Cardiac muscle cell (in vitro differentiated cells and primary cell): ENCODE measurements at regions not wholly inside any gene's neighbourhood (a gene's known extent, or its start where the extent isn't known, plus 50 kb on each side); places are given as distances from the start of the nearest gene placed in this dataset.
"Not testable (repeated sequence)": the region's sequence is repeated elsewhere in the genome, so short reads cannot be mapped to it uniquely, and the experiment has no call there.

ENCODE experiments used
- DNase-seq, 2 donors: peaks; one replicate each; pipeline versions ENCODE4 v3.0.0 to v3.0.0-alpha.2; 2010 to 2017; ENCODE audit warnings: low read depth in 1 of 2, low spot score in 1 of 2
- H3K27ac ChIP-seq: fragments of 200-600 bp; sonication (generic); 2 replicates; pipeline ENCODE4 v1.5.1; 2016
- H3K27me3 ChIP-seq: fragments of 200-600 bp; sonication (generic); 2 replicates; pipeline ENCODE4 v1.6.0; 2016; ENCODE audit warnings: control low read depth
- H3K36me3 ChIP-seq: fragments of 200-600 bp; sonication (generic); 2 replicates; pipeline ENCODE4 v1.5.1; 2016; ENCODE audit warnings: control low read depth
- H3K4me1 ChIP-seq: fragments of 200-600 bp; sonication (generic); 2 replicates; pipeline ENCODE4 v1.8.1; 2017; ENCODE audit warnings: low read depth, mild to moderate bottlenecking, mixed run types
- H3K4me3 ChIP-seq: fragments of 200-600 bp; sonication (generic); 2 replicates; pipeline ENCODE4 v1.5.1; 2016; ENCODE audit warnings: mild to moderate bottlenecking
- H3K9me3 ChIP-seq: fragments of 200-600 bp; sonication (generic); 2 replicates; pipeline ENCODE4 v1.5.1; 2017; ENCODE audit warnings: low read depth, mild to moderate bottlenecking, control low read depth
- CTCF ChIP-seq: IDR thresholded peaks from 2 replicates; pipeline ENCODE4 v1.5.1; 2012; ENCODE audit warnings: low read depth, mild to moderate bottlenecking, low read length

DNA sequence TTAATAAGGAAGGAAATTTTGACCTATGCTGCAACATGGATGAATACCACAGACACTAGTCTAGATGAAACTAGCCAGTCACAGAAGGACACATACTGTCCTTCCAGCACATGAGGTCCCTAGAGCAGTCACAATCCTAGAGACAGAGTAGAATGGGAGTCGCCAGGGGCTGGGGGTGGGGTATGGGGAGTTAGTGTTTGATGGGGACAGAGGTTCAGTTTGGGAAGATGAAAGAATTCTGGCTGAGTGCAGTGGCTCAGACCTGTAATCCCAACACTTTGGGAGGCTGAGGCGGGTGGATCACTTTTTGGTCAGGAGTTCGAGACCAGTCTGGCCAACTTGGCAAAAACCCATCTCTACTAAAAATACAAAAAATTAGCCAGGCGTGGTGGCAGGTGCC, 99.2 kb downstream of the TPRA1 start:
- Histone ChIP-seq H3K4me1 (no peaks in the 10 kb centered on the region), H3K27ac (no peak overlapping the region), H3K36me3 (no peaks in the 10 kb centered on the region), H3K9me3 (no peaks in the 10 kb centered on the region), H3K27me3 (no peaks in the 10 kb centered on the region), H3K4me3 (no peak overlapping the region)
- TF ChIP-seq CTCF, result no peak
- DNase-seq, result no peak

DNA sequence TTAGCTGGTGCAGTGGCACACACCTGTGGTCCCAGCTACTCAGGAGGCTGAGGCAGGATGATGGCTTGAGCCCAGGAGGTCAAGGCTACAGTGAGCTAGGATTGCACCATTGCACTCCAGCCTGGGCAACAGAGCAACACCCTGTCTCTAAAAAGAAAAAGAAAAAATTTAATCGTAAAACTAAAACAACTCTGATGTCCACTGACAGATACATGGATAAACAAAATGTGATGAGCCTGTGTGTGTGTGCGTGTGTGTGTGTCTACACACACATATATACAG, 99.6 kb downstream of the TPRA1 start:
- not testable (repeated sequence) for H3K9me3 ChIP-seq, H3K27ac ChIP-seq, H3K36me3 ChIP-seq, H3K4me1 ChIP-seq, H3K4me3 ChIP-seq, DNase-seq, H3K27me3 ChIP-seq

DNA sequence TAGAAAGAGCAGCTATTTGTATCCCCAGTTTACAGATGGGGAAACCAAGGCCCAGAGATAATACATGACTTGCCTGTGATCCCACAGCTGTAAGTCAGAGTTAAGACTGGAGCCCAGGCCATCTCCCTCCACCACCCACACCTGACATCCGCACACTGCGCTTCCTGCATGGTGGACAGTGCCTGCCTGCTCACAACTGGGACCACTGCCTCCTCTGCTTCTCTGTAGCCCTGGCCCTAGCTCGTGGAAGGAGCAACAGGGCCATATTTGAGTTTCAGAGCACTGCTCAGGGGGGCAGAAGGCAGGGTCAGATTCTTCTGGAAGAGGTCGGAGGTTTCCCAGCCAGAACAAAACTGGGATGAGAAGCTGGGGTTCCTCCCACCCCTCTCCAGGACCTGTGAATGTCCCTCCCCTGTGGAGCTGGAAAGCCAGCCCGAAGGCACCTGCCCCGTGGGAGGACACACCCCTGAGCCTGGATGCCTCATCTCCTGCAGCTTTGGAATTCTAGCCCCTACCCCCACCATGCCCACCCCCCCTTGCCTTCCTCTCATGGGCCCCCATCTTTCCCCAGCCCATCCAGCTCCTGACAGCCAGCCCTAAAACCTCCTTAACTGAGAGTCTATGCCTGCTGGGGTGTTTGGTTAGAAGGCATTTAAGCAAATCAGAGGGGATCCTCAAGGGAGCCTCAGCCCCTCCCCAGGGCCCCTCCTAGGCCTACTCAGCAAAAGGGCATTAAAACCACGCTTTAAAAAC, 100.1 kb downstream of the TPRA1 start:
- TF ChIP-seq CTCF, result no peak
- no peaks in the 10 kb centered on the region for H3K4me1 ChIP-seq
- no peaks in the 10 kb centered on the region for H3K9me3 ChIP-seq
- no peak for DNase-seq
- no peaks in the 10 kb centered on the region for H3K36me3 ChIP-seq
- H3K27me3 ChIP-seq, result no peaks in the 10 kb centered on the region
- H3K27ac ChIP-seq, result no peak overlapping the region
- H3K4me3 ChIP-seq, result no peak overlapping the region

DNA sequence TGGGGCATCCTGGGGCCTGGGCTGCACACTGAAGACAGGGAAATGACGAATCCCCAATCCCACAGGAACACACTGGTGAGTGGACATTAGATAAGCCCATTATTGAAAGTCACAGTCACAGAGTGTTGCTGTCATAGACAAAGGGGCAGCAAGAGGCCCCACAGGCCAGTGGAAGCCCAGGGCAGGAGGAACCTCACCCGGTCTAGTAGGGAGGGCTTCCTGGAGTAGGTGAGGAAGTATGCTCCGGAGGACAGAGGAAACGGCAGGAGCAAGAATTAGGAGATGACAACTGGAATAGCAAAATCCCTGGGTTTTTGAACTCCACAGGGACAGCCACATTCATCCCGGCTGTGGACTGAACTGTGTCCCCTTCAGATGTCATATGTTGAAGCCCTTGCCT, 101.2 kb downstream of the TPRA1 start:
- TF ChIP-seq CTCF, result no peak
- Histone ChIP-seq H3K9me3 (no peaks in the 10 kb centered on the region), H3K27ac (no peak overlapping the region), H3K4me1 (no peaks in the 10 kb centered on the region), H3K36me3 (no peaks in the 10 kb centered on the region), H3K4me3 (no peak overlapping the region), H3K27me3 (no peaks in the 10 kb centered on the region)
- no peak for DNase-seq

- no peaks in the 10 kb centered on the region for H3K27me3 ChIP-seq
- no peak for TF ChIP-seq CTCF
- no peak for DNase-seq
- H3K36me3 ChIP-seq, result no peaks in the 10 kb centered on the region
- H3K4me1 ChIP-seq, result no peaks in the 10 kb centered on the region
- no peak overlapping the region for H3K27ac ChIP-seq
- no peaks in the 10 kb centered on the region for H3K9me3 ChIP-seq
- no peak overlapping the region for H3K4me3 ChIP-seq
These were observed 101.8 kb downstream of the TPRA1 start for GRCh38 chr3:127488740-127489139.

DNA sequence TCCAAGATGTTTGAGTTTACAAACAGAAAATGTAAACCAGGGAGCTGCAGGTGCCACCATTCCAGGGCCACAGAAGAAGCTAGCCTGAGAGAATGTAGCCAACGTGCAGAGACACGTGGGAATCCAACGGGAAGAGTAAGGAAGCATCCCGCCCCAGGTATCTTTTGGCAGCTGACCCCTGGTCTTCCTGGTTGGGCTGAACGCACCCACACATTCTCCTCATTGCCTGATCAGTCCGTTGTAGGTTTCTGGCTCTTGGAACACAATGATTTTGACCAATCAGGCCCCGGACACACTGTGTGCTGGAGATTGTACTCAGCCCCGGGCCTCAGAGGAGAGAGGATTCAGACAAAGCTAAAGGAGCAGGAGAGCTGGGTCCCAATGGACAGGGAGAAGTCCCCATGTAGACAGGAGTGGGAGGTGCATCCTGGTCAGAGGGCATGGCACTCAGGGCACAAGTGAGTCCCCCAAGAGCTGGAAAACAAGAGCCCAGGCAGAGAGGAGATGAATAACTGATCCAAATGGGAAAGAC, 102.3 kb downstream of the TPRA1 start:
- H3K27me3 ChIP-seq, result no peaks in the 10 kb centered on the region
- no peak for DNase-seq
- no peaks in the 10 kb centered on the region for H3K9me3 ChIP-seq
- H3K4me1 ChIP-seq, result no peaks in the 10 kb centered on the region
- no peaks in the 10 kb centered on the region for H3K36me3 ChIP-seq
- no peak overlapping the region for H3K27ac ChIP-seq
- H3K4me3 ChIP-seq, result no peak overlapping the region
- TF ChIP-seq CTCF, result no peak
